SK-N-MC (cell line): ENCODE measurements at regions not wholly inside any gene's neighbourhood (a gene's known extent, or its start where the extent isn't known, plus 50 kb on each side); places are given as distances from the start of the nearest gene placed in this dataset.

Experiments
- DNase-seq: peaks from one replicate; pipeline ENCODE4 v3.0.0-alpha.2; 2011; ENCODE audit warnings: low read depth, low spot score
- H3K27ac ChIP-seq: fragments of 200-600 bp; sonication (generic); 2 replicates; pipeline ENCODE4 v1.5.1; 2016; ENCODE audit warnings: mixed run types
- H3K36me3 ChIP-seq: fragments of 200-600 bp; sonication (generic); 2 replicates; pipeline ENCODE4 v1.6.1; 2017; ENCODE audit warnings: antibody characterized with exemption, low read length, mixed read lengths; ENCODE audit not compliant: insufficient read depth
- H3K4me3 ChIP-seq: fragments of 200-600 bp; sonication (generic); 2 replicates; pipeline ENCODE4 v1.5.1; 2016
- H3K9ac ChIP-seq: fragments of 200-600 bp; sonication (generic); 2 replicates; pipeline ENCODE4 v1.8.0; 2017; ENCODE audit warnings: mixed run types, mixed read lengths; ENCODE audit not compliant: insufficient read length
- H3K9me3 ChIP-seq: fragments of 200-600 bp; sonication (generic); 2 replicates; pipeline ENCODE4 v1.6.1; 2017; ENCODE audit warnings: low read depth, mild to moderate bottlenecking, antibody characterized with exemption, low read length, moderate library complexity, mixed read lengths
- EZH2 ChIP-seq: fragments of 200-600 bp; sonication (generic); IDR thresholded peaks from one replicate; pipeline ENCODE4 v1.6.1; 2017; ENCODE audit warnings: antibody characterized with exemption
- FOXP2 ChIP-seq: optimal IDR thresholded peaks from 2 replicates; pipeline ENCODE3; 2011; ENCODE audit warnings: mild to moderate bottlenecking, moderate library complexity; ENCODE audit not compliant: insufficient read depth; ENCODE audit errors: extremely low read length, control extremely low read depth
- POLR2AphosphoS5 ChIP-seq: IDR thresholded peaks from 2 replicates; pipeline ENCODE4 v1.6.1; 2012; ENCODE audit warnings: mild to moderate bottlenecking, low read depth, low read length, borderline replicate concordance

DNA sequence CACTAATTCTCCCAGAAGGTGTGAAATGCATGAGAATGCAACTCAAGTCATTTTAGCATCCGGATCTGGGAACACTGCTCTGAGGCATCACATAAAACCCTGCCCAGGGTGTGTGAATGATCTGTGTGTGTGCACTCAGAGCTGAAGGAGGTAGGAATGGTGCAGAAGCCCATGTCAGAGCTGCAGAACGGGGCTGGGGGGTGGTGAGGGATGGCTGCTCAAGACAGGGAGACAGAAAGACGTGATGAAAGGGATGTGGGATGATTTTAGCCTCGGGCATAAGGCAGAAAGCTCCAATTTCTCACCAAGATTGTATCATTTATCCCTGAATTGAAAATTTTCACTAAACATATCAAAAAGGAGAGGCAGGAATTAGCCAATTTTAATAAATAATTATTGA, 369.1 kb downstream of the EIPR1 start:
- no peaks in the 10 kb centered on the region for H3K9me3 ChIP-seq
- no peak for DNase-seq
- no peak overlapping the region for H3K27ac ChIP-seq
- H3K4me3 ChIP-seq: no peak overlapping the region
- no peaks in the 10 kb centered on the region for H3K36me3 ChIP-seq
- TF ChIP-seq FOXP2: no peak
- no peak for TF ChIP-seq EZH2
- no peak for TF ChIP-seq POLR2AphosphoS5
- H3K9ac ChIP-seq: no peak overlapping the region

DNA sequence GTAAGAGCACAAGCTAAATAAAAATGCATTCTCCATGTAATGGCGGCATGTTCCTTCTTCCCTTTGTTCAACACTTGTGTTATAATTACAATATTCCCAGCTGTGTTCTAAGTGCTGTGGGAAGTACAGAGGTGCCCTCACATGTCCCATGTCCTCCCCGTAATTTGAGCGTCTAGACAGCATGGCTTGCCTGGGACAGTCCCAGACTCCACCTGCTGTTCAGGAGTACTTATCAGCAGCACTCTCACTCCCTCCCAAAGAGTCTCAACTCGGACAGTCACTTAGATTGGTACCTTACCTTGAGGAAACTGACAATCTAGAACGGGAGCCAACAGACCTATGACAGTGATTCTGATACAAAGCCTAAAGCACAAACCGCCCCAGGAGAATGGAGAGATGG, 370.5 kb downstream of the EIPR1 start:
- no peaks in the 10 kb centered on the region for H3K36me3 ChIP-seq
- no peak for DNase-seq
- TF ChIP-seq FOXP2 (no peak), EZH2 (no peak), POLR2AphosphoS5 (no peak)
- no peaks in the 10 kb centered on the region for H3K9me3 ChIP-seq
- H3K27ac ChIP-seq: no peak overlapping the region
- H3K4me3 ChIP-seq: no peak overlapping the region
- H3K9ac ChIP-seq: no peak overlapping the region

DNA sequence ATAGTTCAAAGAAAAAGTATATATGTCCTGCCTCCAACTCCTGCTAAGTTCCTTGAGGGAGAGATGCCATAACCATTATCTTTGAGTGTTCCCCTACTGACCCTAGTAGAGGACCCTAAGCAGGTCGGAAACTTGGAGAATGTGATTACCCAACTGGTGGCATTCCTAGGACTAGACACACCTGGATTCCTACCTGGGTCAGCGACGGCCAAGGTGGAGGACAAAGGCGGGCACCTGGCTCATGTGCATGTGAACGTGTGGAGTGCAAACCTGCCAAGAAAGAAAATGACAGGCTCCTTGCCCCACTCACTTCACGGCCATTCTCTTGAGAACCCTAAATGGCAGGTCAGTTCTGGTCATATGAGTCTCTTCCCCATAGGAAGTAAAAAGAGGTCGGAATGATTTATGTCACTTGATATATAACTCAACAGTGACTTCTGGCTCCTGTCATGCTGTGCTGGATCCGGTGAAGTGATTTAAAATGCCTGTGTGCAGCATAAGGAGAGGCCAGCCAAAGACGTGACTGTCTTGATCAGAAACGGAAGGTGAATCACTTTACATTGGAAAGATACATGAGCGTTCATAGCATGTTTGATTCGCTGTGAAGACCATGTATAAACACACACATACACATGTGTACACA, 371.6 kb downstream of the EIPR1 start:
- Histone ChIP-seq H3K9ac (no peak overlapping the region), H3K36me3 (no peaks in the 10 kb centered on the region), H3K4me3 (no peak overlapping the region), H3K27ac (no peak overlapping the region), H3K9me3 (no peaks in the 10 kb centered on the region)
- DNase-seq: no peak
- TF ChIP-seq POLR2AphosphoS5: no peak
- no peak for TF ChIP-seq EZH2
- no peak for TF ChIP-seq FOXP2

- H3K9me3 ChIP-seq: no peaks in the 10 kb centered on the region
- no peak for TF ChIP-seq EZH2
- no peak for TF ChIP-seq POLR2AphosphoS5
- no peak for TF ChIP-seq FOXP2
- H3K36me3 ChIP-seq: no peaks in the 10 kb centered on the region
- no peak overlapping the region for H3K4me3 ChIP-seq
- no peak for DNase-seq
- H3K27ac ChIP-seq: no peak overlapping the region
- no peak overlapping the region for H3K9ac ChIP-seq
These were observed 375.7 kb downstream of the EIPR1 start for GRCh38 chr2:3001615-3002560.

DNA sequence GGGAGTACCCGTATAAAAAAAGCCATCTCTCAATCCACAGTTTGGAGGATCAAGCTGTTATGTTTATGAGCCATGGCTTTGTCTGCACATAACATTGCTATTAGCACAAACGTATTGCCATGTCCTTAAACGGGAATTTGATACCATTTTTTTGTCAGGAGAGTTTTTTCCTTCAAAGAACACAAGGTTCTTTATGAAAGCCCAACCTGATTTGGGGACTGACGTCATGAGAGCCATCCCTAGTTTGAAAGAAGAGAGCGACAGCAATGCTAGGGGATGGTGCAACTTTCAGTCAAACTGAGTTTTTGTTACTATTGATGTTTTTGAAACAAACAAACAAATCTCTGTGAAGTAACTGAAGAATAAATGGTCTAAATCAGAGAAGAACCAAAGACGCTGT, 376.6 kb downstream of the EIPR1 start:
- no peak for DNase-seq
- TF ChIP-seq POLR2AphosphoS5 (no peak), EZH2 (no peak), FOXP2 (no peak)
- Histone ChIP-seq H3K9ac (no peak overlapping the region), H3K27ac (no peak overlapping the region), H3K4me3 (no peak overlapping the region), H3K36me3 (no peaks in the 10 kb centered on the region), H3K9me3 (no peaks in the 10 kb centered on the region)

- Histone ChIP-seq H3K36me3 (no peaks in the 10 kb centered on the region), H3K4me3 (no peak overlapping the region), H3K9me3 (no peaks in the 10 kb centered on the region), H3K9ac (no peak overlapping the region), H3K27ac (no peak overlapping the region)
- no peak for DNase-seq
- TF ChIP-seq FOXP2: no peak
- TF ChIP-seq EZH2: no peak
- TF ChIP-seq POLR2AphosphoS5: no peak
These were observed 377.5 kb downstream of the EIPR1 start for GRCh38 chr2:3000125-3000524.

DNA sequence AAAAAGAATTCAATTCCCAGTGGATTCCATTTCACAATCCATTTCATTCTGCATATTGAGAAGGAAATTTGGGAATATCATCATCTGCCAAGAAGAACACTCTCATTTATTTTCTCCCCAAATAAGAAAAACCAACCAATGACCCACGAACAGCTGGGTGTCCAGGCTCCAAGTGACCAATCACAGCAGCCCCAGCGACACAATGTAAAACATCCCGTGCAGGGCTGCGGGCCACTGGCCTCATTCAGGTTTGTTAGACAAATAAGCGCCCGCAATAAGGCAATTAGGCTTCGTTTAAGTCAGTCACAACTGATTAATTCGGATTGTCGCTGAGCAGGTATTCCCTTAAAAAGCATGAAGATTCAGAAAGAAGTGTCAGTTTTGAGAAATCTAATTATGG, 378.6 kb downstream of the EIPR1 start:
- DNase-seq: no peak
- TF ChIP-seq FOXP2 (no peak), POLR2AphosphoS5 (no peak), EZH2 (no peak)
- no peaks in the 10 kb centered on the region for H3K9me3 ChIP-seq
- no peak overlapping the region for H3K9ac ChIP-seq
- no peak overlapping the region for H3K27ac ChIP-seq
- H3K4me3 ChIP-seq: no peak overlapping the region
- H3K36me3 ChIP-seq: no peaks in the 10 kb centered on the region

DNA sequence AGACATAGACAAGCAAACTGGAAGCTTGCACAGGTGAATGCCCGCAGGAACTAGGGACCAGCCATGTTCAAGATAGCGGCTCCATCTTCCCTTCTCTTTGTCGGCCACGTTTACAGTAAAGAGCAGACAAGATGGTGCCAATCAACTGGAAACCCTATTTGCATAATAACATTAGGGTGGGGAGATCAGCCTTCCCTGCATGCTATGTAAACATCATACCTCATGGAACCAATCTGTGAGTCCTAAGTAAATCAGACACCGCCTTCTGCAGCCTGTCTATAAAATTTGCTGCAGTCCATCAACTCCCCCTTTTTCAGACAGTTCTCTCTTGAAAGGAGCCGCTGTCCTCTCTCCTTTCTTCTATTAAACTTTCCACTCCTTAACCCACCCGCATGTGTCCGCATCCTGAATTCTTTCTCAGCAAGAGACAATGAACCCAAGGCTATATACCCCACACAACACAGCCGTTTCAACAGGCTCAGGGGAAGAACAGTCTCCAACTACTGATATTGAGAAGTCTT, 384.4 kb downstream of the EIPR1 start:
- Histone ChIP-seq H3K9ac (no peak overlapping the region), H3K27ac (no peak overlapping the region), H3K4me3 (no peak overlapping the region), H3K36me3 (no peaks in the 10 kb centered on the region), H3K9me3 (no peaks in the 10 kb centered on the region)
- TF ChIP-seq POLR2AphosphoS5 (no peak), EZH2 (no peak), FOXP2 (no peak)
- DNase-seq: no peak

- Histone ChIP-seq H3K4me3 (no peak overlapping the region), H3K27ac (no peak overlapping the region), H3K36me3 (no peaks in the 10 kb centered on the region), H3K9ac (no peak overlapping the region), H3K9me3 (no peaks in the 10 kb centered on the region)
- TF ChIP-seq FOXP2 (no peak), POLR2AphosphoS5 (no peak), EZH2 (no peak)
- no peak for DNase-seq
These were observed 385.0 kb downstream of the EIPR1 start for GRCh38 chr2:2992634-2993033.
